Kasumi-1 (cell line): ENCODE measurements at regions not wholly inside any gene's neighbourhood (a gene's known extent, or its start where the extent isn't known, plus 50 kb on each side); places are given as distances from the start of the nearest gene placed in this dataset.
"Not testable (repeated sequence)": the region's sequence is repeated elsewhere in the genome, so short reads cannot be mapped to it uniquely, and the experiment has no call there.

ENCODE experiments used
- DNase-seq, 2 experiments: peaks; one replicate each; lab custom pipeline; 2025; lab: John Stamatoyannopoulos, UW

GRCh38 chr3:147240581-147240980, 165.8 kb downstream of the ZIC4 start:
- no peak for DNase-seq

- DNase-seq, result no peak
Measured at GRCh38 chr3:147237991-147238390, 168.4 kb downstream of the ZIC4 start.

GRCh38 chr3:147231980-147232379, 174.4 kb downstream of the ZIC4 start:
- DNase-seq, result not testable (repeated sequence)

GRCh38 chr3:147231111-147231510, 175.2 kb downstream of the ZIC4 start:
- no peak for DNase-seq

GRCh38 chr3:147222291-147222690, 184.1 kb downstream of the ZIC4 start:
- no peak for DNase-seq

- DNase-seq, result no peak
Measured at GRCh38 chr3:147218965-147219364, 187.4 kb downstream of the ZIC4 start.

GRCh38 chr3:147216143-147216673, 190.1 kb downstream of the ZIC4 start:
- no peak for DNase-seq

GRCh38 chr3:147215660-147216059, 190.7 kb downstream of the ZIC4 start:
- DNase-seq, result no peak

- DNase-seq, result no peak
Measured at GRCh38 chr3:147213633-147214032, 192.7 kb downstream of the ZIC4 start.

GRCh38 chr3:147210676-147211075, 195.7 kb downstream of the ZIC4 start:
- DNase-seq, result no peak

GRCh38 chr3:147201086-147201485, 205.3 kb downstream of the ZIC4 start:
- DNase-seq, result no peak

- no peak for DNase-seq
Measured at GRCh38 chr3:147200545-147200944, 205.8 kb downstream of the ZIC4 start.

GRCh38 chr3:147197739-147198138, 208.6 kb downstream of the ZIC4 start:
- DNase-seq, result no peak

- no peak for DNase-seq
Measured at GRCh38 chr3:147195887-147196286, 210.5 kb downstream of the ZIC4 start.

- peak; percentile 51 to 54 for DNase-seq
Measured at GRCh38 chr3:147191795-147192385, 214.5 kb downstream of the ZIC4 start.

- DNase-seq, result no peak
Measured at GRCh38 chr3:147189016-147189415, 217.3 kb downstream of the ZIC4 start.

GRCh38 chr3:147187687-147188086, 218.7 kb downstream of the ZIC4 start:
- DNase-seq, result no peak

GRCh38 chr3:147185781-147186180, 220.6 kb downstream of the ZIC4 start:
- DNase-seq, result no peak

- DNase-seq, result no peak
Measured at GRCh38 chr3:147184794-147185193, 221.5 kb downstream of the ZIC4 start.

GRCh38 chr3:147173257-147173656, 233.1 kb downstream of the ZIC4 start:
- DNase-seq, result no peak

- no peak for DNase-seq
Measured at GRCh38 chr3:147162743-147163142, 243.6 kb downstream of the ZIC4 start.

- peak in 1 of 2 experiments; percentile 12 for DNase-seq
Measured at GRCh38 chr3:147161833-147162232, 244.5 kb downstream of the ZIC4 start.

GRCh38 chr3:147160984-147161383, 245.4 kb downstream of the ZIC4 start:
- DNase-seq, result no peak

GRCh38 chr3:147159141-147159540, 247.2 kb downstream of the ZIC4 start:
- DNase-seq, result no peak
